Gastrocnemius medialis (tissue), 4 donors: ENCODE measurements at regions not wholly inside any gene's neighbourhood (a gene's known extent, or its start where the extent isn't known, plus 50 kb on each side); places are given as distances from the start of the nearest gene placed in this dataset.

Experiments used
- POLR2A ChIP-seq, 2 donors: fragments of 450-650 bp; IDR thresholded peaks; one replicate each; pipeline ENCODE4 v1.6.1; 2017; ENCODE audit warnings: antibody characterized with exemption in 2 of 2, mild to moderate bottlenecking in 2 of 2, moderate library complexity in 2 of 2
- TF ChIP-seq, protein P1 (sequence below), 5 experiments: fragments of 450-650 bp in 3 of 5; fragments of 200-600 bp in 2 of 5; sonication (generic) in 2 of 5; IDR thresholded peaks in 4 of 5; conservative IDR thresholded peaks in 1 of 5; 1 replicate in 4 of 5; 2 replicates in 1 of 5; pipeline ENCODE4 v1.5.1; 2016 to 2019; ENCODE audit warnings: antibody characterized with exemption in 5 of 5, mild to moderate bottlenecking in 3 of 5, moderate library complexity in 3 of 5

DNA sequence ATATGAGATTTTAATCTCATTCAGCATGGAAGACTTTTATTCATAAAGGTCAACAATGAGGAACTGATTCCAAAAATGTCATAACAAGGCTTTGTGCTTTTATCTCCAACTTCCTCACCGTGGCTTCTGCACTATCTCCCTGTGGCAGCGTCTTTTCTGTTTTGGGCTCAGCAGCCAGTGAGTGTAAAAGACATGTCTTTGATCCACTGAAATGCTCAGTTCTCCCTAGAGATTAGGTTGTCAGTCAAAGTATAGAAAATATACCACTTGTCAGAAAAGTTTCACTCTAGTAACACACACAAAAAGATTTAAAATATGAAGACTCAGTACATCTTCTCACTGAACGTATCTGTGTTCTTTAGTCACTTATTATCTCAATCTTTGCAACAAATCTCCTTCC lies 901.8 kb upstream of the ZWINT start:
- TF ChIP-seq, protein P1, sequence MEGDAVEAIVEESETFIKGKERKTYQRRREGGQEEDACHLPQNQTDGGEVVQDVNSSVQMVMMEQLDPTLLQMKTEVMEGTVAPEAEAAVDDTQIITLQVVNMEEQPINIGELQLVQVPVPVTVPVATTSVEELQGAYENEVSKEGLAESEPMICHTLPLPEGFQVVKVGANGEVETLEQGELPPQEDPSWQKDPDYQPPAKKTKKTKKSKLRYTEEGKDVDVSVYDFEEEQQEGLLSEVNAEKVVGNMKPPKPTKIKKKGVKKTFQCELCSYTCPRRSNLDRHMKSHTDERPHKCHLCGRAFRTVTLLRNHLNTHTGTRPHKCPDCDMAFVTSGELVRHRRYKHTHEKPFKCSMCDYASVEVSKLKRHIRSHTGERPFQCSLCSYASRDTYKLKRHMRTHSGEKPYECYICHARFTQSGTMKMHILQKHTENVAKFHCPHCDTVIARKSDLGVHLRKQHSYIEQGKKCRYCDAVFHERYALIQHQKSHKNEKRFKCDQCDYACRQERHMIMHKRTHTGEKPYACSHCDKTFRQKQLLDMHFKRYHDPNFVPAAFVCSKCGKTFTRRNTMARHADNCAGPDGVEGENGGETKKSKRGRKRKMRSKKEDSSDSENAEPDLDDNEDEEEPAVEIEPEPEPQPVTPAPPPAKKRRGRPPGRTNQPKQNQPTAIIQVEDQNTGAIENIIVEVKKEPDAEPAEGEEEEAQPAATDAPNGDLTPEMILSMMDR (IDR thresholded peaks at IDR 0.05 in 4 of 5, conservative IDR thresholded peaks at IDR 0.05 in 1 of 5): no peak
- TF ChIP-seq POLR2A (IDR thresholded peaks at IDR 0.05): no peak
